ENCODE measurements at regions not wholly inside any gene's neighbourhood (a gene's known extent, or its start where the extent isn't known, plus 50 kb on each side); places are given as distances from the start of the nearest gene placed in this dataset.

DNA sequence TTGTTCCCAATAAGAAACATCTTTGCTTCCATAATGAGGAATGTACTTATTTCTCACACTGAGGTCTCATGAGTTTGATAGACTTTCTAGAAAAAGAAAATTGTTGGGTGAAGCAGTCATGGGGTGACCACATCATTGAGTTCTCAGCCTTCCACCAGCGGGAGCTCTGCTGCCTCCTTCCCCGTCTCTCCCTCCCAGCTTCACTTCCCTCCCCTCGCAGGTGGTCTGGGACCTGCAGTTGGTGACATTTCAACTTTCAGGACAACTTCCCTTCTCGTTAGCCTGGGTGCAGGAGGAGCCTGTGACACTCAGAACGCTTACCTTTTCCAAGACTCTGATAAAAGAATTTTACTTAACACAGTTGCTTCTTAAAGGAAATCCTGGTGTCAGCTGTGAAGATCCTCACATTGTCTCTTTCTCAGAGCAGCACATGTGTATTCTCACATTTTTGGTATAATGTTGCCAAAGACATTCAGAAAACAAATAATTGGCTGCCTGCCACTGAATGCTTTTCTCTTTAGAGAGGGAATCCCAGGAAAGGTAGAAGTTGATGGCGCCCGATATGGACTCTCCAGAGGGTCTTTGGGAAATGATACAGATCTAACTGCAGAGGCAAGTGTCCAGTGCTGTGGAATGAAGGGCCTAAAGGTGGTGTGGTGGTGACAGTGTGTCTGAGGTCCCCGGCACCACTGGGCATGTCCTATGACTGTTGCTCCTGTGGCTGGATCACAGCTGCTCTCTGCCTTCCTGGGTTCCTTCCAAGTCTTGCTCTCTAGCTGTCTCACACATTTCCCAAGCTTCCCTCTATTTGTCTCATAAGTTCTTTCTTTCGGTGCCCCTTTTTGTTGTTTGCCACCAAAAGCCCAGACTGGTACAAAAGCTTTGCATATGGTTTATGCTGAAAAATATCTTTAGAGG is 238.1 kb downstream of the GAS1 start:
- H2AFZ ChIP-seq (ENCODE audit: low read depth, low read length): no peak overlapping the region
- TF ChIP-seq EZH2phosphoT487 (IDR thresholded peaks at IDR 0.05; ENCODE audit: low read depth): no peak
- TF ChIP-seq, protein P1, sequence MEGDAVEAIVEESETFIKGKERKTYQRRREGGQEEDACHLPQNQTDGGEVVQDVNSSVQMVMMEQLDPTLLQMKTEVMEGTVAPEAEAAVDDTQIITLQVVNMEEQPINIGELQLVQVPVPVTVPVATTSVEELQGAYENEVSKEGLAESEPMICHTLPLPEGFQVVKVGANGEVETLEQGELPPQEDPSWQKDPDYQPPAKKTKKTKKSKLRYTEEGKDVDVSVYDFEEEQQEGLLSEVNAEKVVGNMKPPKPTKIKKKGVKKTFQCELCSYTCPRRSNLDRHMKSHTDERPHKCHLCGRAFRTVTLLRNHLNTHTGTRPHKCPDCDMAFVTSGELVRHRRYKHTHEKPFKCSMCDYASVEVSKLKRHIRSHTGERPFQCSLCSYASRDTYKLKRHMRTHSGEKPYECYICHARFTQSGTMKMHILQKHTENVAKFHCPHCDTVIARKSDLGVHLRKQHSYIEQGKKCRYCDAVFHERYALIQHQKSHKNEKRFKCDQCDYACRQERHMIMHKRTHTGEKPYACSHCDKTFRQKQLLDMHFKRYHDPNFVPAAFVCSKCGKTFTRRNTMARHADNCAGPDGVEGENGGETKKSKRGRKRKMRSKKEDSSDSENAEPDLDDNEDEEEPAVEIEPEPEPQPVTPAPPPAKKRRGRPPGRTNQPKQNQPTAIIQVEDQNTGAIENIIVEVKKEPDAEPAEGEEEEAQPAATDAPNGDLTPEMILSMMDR (IDR thresholded peaks at IDR 0.05; ENCODE audit: low read depth, low read length): no peak
- no peaks in the 10 kb centered on the region for H3K4me1 ChIP-seq (ENCODE audit: low read length)
- no peak overlapping the region for H3K9ac ChIP-seq (ENCODE audit: low read length)
- no peak overlapping the region for H3K4me3 ChIP-seq (ENCODE audit: low read length)
- no peaks in the 10 kb centered on the region for H3K79me2 ChIP-seq (ENCODE audit: low read length)
- no peaks in the 10 kb centered on the region for H3K9me3 ChIP-seq (ENCODE audit: insufficient read depth, low read length)
- H4K20me1 ChIP-seq (ENCODE audit: insufficient read depth, low read length): no peaks in the 10 kb centered on the region
- no peak overlapping the region for H3K4me2 ChIP-seq (ENCODE audit: low read length)
- no peak overlapping the region for H3K27ac ChIP-seq (ENCODE audit: low read length)
- H3K27me3 ChIP-seq (ENCODE audit: low read depth, low read length): no peaks in the 10 kb centered on the region
- H3K36me3 ChIP-seq (replicated peaks; ENCODE audit: low read depth, low read length): no peaks in the 10 kb centered on the region

DNA sequence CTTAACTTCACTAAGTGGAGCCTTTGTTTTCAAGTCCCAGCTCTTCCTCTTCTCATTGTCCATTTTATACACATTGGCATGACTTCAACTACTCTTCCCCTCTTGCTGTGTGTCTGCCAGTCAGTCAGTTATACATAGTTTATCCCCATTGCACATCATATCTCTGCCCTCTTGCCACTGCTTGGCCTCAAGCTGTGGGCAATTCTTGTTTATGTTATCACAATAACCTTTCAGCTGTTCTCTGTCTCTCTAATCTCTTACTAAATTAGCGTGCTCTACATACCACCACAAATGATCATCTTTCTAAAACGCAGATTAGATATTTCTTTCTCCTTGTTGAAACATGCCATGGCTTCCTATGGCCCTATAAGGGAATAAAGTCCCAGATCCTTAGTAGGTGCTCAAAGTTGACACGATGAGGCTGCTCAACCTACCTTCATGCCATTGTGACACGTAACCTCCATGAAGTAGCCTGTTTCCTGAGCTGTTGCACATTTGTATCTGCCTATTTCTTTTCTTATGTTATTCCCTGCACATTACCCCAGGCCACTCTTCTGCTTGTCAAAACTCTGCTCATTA is 239.3 kb downstream of the GAS1 start:
- Histone ChIP-seq H3K4me3 (ENCODE audit: low read length) (no peak overlapping the region), H3K27me3 (ENCODE audit: low read depth, low read length) (no peaks in the 10 kb centered on the region), H2AFZ (ENCODE audit: low read depth, low read length) (no peak overlapping the region), H3K9me3 (ENCODE audit: insufficient read depth, low read length) (no peaks in the 10 kb centered on the region), H3K79me2 (ENCODE audit: low read length) (no peaks in the 10 kb centered on the region), H3K9ac (ENCODE audit: low read length) (no peak overlapping the region), H3K27ac (ENCODE audit: low read length) (no peak overlapping the region), H3K36me3 (replicated peaks; ENCODE audit: low read depth, low read length) (no peaks in the 10 kb centered on the region), H4K20me1 (ENCODE audit: insufficient read depth, low read length) (no peaks in the 10 kb centered on the region), H3K4me1 (ENCODE audit: low read length) (no peaks in the 10 kb centered on the region), H3K4me2 (ENCODE audit: low read length) (no peak overlapping the region)
- no peak for TF ChIP-seq EZH2phosphoT487 (IDR thresholded peaks at IDR 0.05; ENCODE audit: low read depth)
- TF ChIP-seq, protein P1 (IDR thresholded peaks at IDR 0.05; ENCODE audit: low read depth, low read length): no peak

DNA sequence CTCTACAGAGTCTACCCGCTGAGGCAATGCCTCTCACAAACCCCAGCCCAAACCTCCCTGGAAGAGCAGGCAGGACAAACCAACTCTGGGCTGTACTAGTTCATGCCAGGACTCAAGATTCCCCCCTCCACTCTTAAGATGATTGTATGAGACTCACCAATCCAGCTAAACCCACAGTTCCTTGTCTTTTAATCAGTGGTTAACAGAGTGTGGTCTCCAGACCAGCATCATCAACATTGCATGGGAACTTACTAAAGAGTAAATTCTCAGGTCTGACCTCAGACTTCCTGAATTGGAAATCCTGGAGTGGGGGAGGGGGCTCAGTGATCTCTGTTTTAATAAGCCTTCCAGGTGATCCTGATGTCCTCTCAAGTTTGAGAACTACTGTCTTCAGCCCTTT is 240.9 kb downstream of the GAS1 start:
- Histone ChIP-seq H4K20me1 (ENCODE audit: insufficient read depth, low read length) (no peaks in the 10 kb centered on the region), H3K4me1 (ENCODE audit: low read length) (no peaks in the 10 kb centered on the region), H3K9me3 (ENCODE audit: insufficient read depth, low read length) (no peaks in the 10 kb centered on the region), H3K9ac (ENCODE audit: low read length) (no peak overlapping the region), H3K27me3 (ENCODE audit: low read depth, low read length) (no peaks in the 10 kb centered on the region), H3K4me3 (ENCODE audit: low read length) (no peak overlapping the region), H3K36me3 (replicated peaks; ENCODE audit: low read depth, low read length) (no peaks in the 10 kb centered on the region), H3K4me2 (ENCODE audit: low read length) (no peak overlapping the region), H3K79me2 (ENCODE audit: low read length) (no peaks in the 10 kb centered on the region), H2AFZ (ENCODE audit: low read depth, low read length) (no peak overlapping the region), H3K27ac (ENCODE audit: low read length) (no peak overlapping the region)
- no peak for TF ChIP-seq EZH2phosphoT487 (IDR thresholded peaks at IDR 0.05; ENCODE audit: low read depth)
- TF ChIP-seq, protein P1 (IDR thresholded peaks at IDR 0.05; ENCODE audit: low read depth, low read length): no peak

DNA sequence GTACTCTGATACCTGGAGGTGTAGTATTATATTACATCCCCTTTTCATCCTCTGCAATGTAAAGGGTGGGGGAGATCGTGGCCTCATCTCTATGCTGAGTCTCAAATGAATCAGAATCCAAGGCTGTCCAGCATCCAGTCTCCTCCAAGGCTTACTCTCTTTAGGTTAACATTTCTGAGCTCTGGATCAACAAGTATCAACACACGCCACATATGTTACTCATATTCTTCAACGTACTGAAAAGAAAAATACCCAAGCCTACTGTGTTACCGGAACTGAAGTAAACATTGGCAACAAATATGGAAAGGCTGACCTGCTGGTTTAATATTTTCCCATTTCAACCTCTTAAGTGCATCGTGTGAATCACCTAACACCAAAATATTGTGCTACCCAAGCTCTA is 241.8 kb downstream of the GAS1 start:
- Histone ChIP-seq H3K27ac (ENCODE audit: low read length) (no peak overlapping the region), H3K27me3 (ENCODE audit: low read depth, low read length) (no peaks in the 10 kb centered on the region), H3K9ac (ENCODE audit: low read length) (no peak overlapping the region), H3K9me3 (ENCODE audit: insufficient read depth, low read length) (no peaks in the 10 kb centered on the region), H2AFZ (ENCODE audit: low read depth, low read length) (no peak overlapping the region), H3K79me2 (ENCODE audit: low read length) (no peaks in the 10 kb centered on the region), H3K36me3 (replicated peaks; ENCODE audit: low read depth, low read length) (no peaks in the 10 kb centered on the region), H3K4me2 (ENCODE audit: low read length) (no peak overlapping the region), H4K20me1 (ENCODE audit: insufficient read depth, low read length) (no peaks in the 10 kb centered on the region), H3K4me3 (ENCODE audit: low read length) (no peak overlapping the region), H3K4me1 (ENCODE audit: low read length) (no peaks in the 10 kb centered on the region)
- no peak for TF ChIP-seq EZH2phosphoT487 (IDR thresholded peaks at IDR 0.05; ENCODE audit: low read depth)
- TF ChIP-seq, protein P1 (IDR thresholded peaks at IDR 0.05; ENCODE audit: low read depth, low read length): no peak
